ACHN (cell line): ENCODE measurements at regions not wholly inside any gene's neighbourhood (a gene's known extent, or its start where the extent isn't known, plus 50 kb on each side); places are given as distances from the start of the nearest gene placed in this dataset.

Experiments used
- DNase-seq: peaks from one replicate; pipeline ENCODE4 v3.0.0-alpha.2; 2015
- in situ Hi-C: cut with HindIII; loops from 2 replicates; pipeline ENCODE4 v1.10.0; 2017; ENCODE audit warnings: low sequenced_read_pairs, low pct_ligation_motif_present, low pct_unique_long_range_greater_than_20kb

DNA sequence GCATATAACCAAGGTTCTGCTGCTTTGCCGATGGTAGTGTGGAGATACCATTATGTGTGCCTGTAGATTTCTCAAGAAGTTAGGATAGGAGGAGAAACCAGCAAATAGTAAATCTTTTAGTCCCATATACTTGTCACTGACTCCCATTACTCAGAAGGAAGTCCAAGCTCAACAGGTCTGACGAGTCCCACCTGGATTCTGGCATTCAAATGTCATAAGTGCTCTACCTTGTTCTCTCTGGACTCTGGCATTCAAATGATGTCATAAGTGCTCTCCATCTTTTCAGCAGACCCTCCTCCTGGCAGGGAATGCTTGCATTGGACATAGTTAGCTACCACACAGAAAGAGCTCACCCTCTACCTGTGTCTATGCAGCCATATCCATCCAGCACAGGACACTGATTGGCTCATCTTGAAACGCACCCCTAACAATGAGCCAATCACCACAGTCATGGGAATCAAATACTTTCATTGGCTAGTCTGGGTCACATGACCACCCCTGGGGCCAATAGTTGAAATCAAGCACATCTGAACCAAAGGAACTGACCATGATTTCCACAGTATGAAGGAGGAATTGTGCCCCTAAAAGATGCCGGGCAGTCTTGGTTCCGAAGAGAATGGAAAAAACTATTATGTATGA, 205.0 kb upstream of the ADAMTS9 start:
- in situ Hi-C loops = no loop called here

DNA sequence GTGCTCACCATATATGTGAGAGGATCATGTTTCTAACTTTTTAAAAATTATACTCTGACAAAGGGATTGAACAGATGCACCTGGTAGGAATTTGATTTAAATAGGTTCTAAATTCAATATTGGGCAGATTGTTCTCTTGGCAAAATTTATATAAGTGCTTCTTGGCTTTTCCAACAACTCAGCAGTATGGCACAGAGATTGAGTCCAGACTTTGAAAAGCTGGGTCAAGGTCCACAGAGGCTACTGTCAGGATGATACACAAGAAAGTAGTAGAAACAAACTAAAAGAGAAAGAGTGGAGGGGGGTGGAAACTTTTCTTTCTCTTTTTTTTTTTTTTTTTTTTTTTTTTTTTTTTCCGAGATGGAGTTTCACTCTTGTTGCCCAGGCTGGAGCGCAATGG, 203.2 kb upstream of the ADAMTS9 start:
- in situ Hi-C loops = no loop called here
- DNase-seq = no peak

More for the DNA sequence above, 205.0 kb upstream of the ADAMTS9 start:
- DNase-seq = no peak

DNA sequence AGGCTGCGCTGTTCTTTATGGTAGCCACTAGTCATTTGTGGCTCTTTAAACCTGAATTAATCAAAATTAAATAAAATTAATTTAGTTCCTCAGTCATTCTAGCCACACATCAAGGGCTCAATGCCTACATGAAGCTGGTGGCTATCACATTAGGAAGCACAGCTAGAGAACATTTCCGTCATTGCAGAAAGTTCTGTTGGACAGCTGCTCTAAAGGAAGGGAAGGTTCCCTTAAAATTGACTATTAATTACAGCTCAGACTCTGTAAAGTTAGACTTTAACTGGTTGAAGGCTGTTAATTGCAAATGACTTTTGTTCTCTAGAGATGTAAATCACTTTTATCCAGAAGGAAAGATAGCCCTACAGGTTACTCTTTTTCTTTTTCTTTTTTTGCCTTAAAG, 202.7 kb upstream of the ADAMTS9 start:
- DNase-seq = no peak
- in situ Hi-C loops = no loop called here

DNA sequence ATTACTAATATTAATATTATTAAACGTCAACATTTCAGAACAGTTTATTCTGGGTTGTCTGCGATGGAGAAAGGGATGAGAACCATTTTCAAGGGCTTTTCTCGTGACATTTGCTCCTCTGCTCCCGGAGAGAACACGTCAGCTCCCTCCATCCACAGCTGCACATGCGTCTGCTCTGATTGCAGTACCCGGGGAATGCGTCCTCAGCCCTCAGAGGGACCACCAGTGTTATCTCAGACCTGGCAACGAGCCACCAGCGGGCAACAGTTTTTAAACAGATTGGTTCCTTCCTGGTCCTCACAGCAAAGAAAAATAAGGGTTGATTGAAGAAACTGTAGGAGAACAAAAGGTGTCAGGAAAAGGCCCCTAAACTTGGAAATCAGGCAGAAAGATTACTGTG, 202.2 kb upstream of the ADAMTS9 start:
- no peak for DNase-seq
- in situ Hi-C loops = no loop called here

DNA sequence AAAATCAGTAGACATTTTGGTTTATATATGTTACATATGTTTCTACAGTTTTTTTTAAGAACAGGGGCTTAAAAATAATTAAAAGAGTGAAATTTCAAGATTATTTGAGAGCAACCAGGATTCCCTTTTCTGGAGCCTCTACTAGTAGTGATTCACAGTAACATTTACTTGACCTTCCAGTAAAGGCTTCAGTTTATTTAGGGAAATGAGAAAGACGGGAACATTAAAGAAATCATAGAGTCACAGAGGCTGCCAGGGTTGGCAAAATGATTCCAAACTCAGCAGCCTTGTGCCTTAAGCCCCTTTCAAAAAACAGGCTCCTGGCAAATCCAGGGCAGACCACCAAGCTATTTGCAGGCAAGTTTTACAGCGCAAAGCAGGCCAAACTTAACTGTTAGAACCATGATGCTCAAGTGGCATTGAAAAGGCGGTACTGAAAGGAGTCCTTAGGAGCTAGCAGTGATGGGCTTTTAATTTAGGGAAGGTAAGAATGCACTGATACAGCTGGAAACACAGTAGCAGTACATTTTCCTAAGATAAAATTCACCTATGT, 201.1 kb upstream of the ADAMTS9 start:
- in situ Hi-C loops = no loop called here
- no peak for DNase-seq

DNA sequence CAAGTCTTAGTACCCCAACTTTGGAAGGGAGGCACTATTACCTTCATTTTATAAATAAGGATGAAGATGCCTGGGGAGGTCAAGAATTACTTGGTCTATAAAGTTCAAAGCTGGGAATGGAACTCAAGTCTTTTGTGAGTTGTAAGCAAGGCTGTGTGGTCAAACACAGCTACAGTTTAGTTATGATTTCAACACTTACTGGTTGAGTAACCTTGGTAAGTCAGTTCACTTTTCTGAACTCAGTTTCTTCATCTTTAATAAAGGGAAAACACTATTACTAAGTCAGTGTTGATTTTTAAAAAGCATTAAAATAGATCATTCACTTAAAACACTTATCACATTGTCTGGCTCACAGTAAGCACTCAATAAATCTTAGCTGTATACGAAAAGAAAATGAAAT, 200.4 kb upstream of the ADAMTS9 start:
- no peak for DNase-seq
- in situ Hi-C loops = no loop called here

DNA sequence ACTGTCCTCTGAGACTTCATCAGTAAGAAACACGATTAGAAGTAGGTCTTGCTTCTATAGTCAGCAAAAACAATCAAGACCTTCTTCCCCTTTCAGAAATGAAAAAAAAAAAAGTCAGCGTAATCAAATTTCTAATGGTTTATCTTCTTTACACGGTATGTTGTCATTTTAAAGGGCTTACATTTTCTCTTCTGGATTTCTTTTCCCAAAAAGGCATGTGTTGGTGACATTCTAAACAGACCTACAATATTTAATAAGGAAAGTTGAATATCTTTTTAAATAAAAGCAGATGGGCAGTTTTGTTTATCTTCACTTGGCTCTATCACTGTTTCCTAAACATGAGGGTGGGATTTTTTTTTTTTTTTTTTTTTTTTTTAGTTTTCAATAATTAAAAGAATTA, 197.3 kb upstream of the ADAMTS9 start:
- DNase-seq = no peak
- in situ Hi-C loops = no loop called here

DNA sequence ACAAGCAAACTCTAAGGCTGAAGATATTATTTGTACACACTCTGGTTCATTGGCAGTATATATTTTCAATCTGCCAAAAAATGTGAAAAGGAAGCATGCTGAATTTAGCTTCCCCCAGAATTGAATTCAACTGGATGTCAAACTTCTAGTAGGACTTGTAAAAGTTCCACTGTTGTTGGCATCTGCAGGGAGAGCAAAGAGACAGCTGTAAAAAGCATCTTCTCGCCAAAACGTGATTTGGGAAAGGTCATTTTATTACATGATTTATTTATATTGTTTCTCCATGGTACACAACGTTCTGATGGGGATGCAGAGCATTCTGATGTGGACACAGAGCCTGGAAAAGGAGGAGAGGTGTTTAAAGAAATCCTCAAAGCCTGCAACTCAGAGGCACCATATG, 196.7 kb upstream of the ADAMTS9 start:
- no peak for DNase-seq
- in situ Hi-C loops = no loop called here

DNA sequence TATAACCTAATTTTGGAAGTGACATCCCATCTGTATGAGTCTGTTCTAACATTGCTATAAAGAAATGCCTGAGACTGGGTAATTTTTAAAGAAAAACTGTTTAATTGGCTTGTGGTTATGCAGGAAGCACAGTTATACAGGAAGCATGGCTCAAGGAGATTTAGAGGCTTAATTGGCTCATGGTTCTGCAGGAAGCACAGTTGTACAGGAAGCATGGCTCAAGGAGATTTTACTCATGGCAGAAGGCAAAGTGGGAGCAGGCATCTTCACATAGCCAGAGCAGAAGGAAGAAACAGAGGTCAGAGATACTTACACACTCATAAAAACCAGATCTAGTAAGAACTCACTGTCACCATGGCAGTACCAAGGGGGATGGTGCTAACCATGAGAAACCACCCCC, 193.1 kb upstream of the ADAMTS9 start:
- DNase-seq = no peak
- in situ Hi-C loops = no loop called here

DNA sequence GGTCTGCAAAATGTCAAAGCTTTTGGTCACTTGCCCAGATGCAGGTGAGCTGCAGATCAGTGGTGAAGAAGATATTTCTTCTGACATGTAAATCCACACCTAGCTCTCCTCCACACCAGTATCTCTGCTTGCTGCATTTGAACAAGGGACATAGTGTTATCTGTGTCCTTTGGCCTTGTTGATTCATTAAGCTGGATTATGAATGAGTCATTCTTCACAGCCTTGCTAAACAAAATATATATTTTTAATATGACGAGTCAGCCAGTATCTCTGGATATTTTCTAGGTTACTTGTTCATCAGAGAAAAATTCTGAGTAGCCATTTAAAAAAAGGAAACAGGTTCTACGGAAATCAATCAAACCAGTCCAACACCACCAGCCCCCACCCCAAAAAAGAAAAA, 190.6 kb upstream of the ADAMTS9 start:
- no peak for DNase-seq
- in situ Hi-C loops = no loop called here

DNA sequence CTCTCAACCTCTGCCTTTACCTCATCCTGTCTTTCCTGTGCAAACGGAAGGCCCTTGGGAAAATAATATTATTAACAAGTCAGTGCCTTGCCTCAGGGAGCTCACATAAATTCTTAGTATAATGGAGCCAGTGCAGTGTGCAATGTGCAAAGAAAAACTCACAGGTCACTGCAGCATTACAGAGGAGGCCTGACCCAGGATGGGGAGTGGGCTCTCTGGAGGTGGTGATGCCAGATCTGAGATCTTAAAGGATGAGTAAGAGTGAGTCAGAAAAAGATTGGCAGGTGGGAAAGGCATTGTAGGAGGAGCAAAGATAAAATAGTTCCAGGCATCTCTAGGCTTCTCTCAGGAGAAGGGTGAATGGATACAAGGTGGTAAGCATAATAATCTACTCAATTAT, 185.6 kb upstream of the ADAMTS9 start:
- in situ Hi-C loops = no loop called here
- DNase-seq = no peak

DNA sequence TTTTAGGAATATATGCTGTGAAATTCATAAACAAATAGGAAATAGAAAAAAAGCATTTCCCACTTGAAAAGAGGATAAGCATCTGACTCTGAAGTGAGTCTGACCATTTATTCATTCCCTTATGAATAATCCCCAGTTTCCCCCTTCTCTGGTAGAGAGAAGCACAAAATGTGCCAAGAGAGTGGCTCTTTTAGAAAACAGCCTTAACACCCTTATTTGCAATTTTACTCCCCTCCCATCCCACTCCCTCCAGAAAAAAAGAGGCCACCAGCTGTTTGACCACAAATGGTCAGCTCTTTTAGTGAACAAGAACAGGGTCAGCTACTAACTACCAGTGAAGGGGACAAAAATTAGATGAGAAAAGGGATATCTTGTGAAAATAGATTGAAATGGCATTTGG, 184.5 kb upstream of the ADAMTS9 start:
- DNase-seq = no peak
- in situ Hi-C loops = no loop called here

DNA sequence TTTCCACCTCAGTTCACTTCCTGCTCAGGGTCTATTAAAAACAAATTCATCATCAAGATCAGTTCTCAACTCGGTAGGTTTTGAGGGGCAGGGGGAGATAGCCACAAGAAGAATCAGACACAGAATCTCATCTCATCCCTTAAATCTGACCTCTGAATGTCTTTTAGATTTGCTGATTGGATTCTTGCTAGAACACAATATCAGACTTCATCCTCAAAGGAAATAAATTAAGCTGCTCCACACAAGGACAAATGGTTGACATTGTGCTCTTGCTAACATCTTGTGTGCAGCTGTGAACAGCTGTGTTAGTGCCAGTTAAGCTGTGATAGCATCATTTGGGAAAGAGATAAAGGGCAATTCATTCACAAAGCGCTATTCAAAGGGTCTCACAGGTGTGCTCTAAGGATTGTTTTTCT, 184.0 kb upstream of the ADAMTS9 start:
- DNase-seq = no peak
- in situ Hi-C loops = no loop called here

DNA sequence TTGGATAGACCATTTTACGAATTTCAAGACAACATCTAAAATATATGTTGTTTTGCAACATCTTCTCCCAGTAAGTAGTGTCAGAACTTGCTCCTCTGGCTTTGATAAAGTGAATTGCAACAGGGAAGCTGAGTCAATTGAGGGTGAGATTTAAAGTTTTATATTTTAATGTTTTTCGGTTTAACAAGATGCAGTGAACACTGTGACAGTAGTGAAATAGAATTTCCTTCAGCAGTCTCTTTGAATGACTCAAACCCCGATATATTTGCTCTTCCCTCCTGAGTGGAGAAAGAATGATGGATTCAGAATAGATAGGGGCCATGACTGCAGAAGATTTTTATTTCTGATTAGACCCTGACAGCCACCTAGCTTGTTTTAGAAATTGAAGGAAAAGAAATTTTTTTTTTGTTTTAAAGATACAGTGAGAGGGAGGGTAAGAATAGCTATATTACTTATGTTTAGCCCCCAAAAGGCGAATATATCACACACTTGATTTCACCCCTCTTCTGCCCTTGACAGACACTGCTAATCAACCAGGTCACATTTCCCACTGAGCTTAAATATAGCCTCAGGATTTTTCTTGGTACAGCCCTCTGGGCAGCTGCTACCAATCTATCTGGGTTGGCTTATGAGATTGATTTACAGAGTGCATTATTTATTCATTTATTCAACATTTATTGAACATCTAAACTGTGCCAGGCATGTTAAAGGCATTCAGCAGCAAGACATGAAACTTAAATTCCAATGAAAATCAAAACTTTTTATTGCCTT, 183.3 kb upstream of the ADAMTS9 start:
- in situ Hi-C loops = no loop called here
- DNase-seq = no peak

DNA sequence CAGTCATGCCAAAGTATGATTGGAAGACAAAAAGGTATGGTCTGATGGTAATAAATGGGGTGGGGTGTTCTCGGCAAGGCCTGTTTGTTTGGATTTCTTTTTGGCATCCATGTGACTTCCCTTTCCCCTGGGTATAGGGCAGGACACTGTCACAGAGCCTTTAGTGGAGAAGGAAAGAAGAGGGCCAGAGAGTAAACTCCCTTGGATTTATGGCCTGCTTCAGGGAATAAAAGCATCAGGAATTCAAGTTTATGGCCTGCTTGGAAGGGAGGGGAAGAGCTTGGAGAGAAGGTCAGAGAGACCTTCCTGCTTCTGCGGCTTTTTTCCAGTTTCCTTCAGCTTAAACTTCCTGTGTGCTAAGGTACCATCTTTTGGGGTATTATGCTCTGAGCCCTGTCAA, 179.4 kb upstream of the ADAMTS9 start:
- in situ Hi-C loops = no loop called here
- DNase-seq = no peak

DNA sequence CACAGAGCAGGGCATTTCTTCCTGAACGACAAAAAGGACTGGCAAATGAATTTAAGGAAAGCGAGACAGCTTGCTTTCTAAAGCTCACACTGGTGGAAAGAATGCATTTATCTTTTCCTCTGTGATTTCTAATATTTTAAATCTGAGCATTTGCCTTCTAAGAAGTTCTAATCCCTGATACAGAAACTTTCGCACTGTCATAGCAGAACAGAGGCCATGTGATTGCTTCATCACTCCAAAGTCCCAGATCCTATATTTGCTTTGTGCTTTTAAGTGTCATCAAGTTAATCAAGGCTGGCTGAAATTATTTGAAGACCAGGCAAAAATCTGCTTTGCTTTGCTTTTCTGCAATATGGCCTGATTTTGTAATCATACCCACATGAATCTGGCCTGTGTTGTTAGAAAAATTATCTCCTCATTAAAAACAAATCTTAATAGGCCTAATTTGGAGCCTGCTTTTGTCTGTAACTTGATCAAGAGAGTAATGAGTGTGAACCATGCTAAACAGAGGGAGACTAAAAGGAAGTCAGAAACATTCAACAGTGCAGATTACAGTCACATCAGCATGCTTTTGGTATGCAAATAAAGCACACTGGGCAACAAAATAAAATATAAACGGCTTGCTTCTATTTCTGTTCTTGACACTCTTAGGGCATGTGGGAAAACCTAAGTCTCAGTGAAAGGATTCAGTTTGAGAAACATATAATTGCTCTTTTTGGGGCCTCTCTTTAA, 178.2 kb upstream of the ADAMTS9 start:
- in situ Hi-C loops = no loop called here
- DNase-seq = no peak

DNA sequence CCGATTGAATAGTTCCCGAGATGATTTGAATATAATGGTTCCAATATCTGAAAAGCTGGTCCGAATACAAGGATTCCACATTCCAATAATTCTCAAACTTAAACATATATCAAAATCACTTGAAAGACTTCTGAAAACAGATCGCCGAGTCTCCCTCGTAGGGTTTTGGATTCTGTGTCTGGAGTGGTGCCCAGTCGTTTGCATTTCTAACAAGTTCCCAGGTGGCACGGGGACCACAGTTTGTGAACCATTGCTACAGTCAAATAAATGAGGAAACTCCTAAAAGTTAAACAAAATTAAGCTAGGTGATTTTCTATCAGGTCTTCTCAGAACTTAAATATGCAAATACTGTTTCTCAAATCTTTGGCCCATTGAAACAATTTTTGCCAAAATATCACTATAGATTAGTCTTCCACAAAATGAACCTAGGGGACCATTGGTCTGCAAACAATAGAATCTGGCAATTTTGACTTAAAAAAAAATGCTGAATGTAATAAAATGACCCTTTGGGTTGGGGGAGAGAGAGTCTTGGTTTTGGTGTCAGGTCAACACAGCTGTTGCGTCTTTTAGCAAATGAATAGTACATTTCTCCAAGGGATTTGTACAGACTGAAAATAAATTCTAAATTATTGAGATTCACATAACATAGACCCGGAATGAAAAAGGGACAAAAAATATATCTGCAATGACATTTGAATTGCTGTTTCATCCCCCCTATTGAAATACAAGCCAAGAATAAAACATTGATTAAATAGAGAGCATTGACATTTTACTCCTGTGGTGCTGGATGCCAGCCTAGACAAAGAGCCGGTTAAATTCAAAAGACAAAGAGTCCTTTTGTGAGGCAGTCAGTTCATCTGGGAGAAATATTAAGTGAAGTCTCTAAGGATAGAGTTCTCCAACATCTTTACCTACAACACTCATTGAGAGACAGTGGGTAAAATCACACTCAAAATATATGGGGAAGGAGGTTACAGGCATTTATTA, 175.7 kb upstream of the ADAMTS9 start:
- DNase-seq = no peak
- in situ Hi-C loops = no loop called here

DNA sequence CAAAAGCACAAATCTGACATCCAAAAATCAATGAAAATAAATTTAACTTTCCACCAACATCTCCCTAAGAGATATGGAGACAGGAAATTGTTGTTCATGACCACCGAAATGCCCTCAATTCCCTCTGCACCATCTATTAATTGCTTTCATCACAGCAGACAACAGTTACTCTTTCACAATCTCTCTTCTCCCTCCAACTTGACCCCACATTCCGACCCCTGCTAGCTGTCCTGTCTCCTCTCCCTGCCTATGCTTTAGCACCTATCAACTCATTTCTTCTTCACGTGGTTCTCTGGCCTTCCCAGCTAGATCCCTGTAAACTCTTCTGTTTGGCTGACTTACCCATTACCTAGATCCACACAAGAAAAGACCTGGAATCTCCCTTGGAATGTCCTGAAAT, 173.9 kb upstream of the ADAMTS9 start:
- DNase-seq = no peak
- in situ Hi-C loops = no loop called here

DNA sequence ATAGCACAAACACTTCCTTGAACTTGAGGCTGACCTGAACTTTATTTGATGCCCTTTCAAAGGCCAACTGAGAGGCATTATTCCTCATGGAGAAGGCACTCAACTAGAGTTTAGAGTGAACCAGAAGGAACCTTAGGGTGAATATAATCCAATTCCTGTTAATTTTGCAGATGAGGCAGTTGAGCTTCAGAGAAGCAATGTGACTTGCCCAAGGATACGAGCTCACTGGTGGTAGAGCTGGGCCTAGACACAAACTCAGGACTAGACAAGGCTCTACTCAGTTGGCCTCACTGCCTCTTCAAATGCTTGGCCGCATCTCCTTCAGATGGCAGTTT, 172.7 kb upstream of the ADAMTS9 start:
- DNase-seq = no peak
- in situ Hi-C loops = no loop called here
